NB4 (cell line): ENCODE measurements at regions not wholly inside any gene's neighbourhood (a gene's known extent, or its start where the extent isn't known, plus 50 kb on each side); places are given as distances from the start of the nearest gene placed in this dataset.

Experiments used
- POLR2A ChIP-seq: IDR thresholded peaks from 2 replicates; pipeline ENCODE4 v1.6.1; 2011; ENCODE audit warnings: mild to moderate bottlenecking; ENCODE audit not compliant: insufficient read length; ENCODE audit errors: extremely low read depth
- TF ChIP-seq, protein P1 (sequence below): IDR thresholded peaks from one replicate; pipeline ENCODE4 v1.5.1; 2012; ENCODE audit warnings: low read depth, low read length

DNA sequence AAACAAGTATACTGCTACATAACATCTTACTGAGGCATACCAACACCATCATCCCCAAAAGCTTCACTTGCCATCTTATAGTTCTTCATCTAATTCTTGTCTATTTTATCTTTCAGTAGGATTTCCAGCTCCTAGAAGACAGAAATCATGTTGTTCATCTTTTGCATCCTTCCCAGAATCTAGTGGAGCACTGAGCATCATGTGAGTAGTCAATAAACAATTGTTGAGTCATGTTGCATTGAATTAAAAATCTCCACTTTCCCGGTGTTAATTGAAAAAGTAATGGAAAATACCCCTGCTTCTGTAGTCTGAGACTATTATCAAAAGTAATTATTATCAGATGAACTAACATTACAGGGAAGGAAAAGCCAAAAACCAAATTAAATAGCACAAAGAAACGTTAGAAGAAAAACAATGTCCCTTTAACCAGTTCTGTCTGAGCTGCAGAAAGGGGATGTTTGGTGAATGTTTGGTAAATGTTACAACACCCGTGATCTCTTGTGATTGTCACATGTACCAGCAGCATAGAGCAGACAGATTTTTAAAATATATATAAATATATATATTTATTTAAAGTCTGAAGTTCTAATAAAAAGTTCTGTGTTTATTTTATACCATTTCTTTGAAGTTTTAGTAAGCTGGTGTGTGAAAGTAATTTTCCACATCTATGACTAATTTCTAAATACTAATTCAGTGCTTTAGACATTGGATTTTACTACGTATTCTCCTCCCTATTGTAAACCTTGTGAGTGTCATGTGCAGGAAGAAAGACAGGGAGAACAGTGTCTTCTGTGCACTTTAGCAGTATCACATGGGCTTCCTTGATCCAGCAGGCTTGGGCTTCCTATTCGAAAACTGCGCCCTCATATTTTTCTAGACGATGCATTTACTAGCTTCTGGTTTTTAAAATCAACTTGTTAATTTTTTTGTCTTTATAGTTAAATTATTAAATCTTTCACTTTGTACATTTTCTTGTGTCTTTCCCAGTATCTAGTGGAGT is 85.6 kb downstream of the RAP2B start:
- TF ChIP-seq, protein P1, sequence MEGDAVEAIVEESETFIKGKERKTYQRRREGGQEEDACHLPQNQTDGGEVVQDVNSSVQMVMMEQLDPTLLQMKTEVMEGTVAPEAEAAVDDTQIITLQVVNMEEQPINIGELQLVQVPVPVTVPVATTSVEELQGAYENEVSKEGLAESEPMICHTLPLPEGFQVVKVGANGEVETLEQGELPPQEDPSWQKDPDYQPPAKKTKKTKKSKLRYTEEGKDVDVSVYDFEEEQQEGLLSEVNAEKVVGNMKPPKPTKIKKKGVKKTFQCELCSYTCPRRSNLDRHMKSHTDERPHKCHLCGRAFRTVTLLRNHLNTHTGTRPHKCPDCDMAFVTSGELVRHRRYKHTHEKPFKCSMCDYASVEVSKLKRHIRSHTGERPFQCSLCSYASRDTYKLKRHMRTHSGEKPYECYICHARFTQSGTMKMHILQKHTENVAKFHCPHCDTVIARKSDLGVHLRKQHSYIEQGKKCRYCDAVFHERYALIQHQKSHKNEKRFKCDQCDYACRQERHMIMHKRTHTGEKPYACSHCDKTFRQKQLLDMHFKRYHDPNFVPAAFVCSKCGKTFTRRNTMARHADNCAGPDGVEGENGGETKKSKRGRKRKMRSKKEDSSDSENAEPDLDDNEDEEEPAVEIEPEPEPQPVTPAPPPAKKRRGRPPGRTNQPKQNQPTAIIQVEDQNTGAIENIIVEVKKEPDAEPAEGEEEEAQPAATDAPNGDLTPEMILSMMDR: no peak
- no peak for TF ChIP-seq POLR2A
